ENCODE measurements at regions not wholly inside any gene's neighbourhood (a gene's known extent, or its start where the extent isn't known, plus 50 kb on each side); places are given as distances from the start of the nearest gene placed in this dataset.

- peaks cover 2% of the 10 kb centered on the region for H3K36me3 Mint-ChIP-seq (ENCODE audit: insufficient read depth)
- H3K4me3 Mint-ChIP-seq: no peak overlapping the region
- H3K9me3 Mint-ChIP-seq: no peaks in the 10 kb centered on the region
- no peak overlapping the region for H3K27ac Mint-ChIP-seq (ENCODE audit: low read depth)
- peaks cover 57% of the 10 kb centered on the region for H3K27me3 Mint-ChIP-seq
- no peak for ATAC-seq (replicated peaks; ENCODE audit: extremely low read depth, poor library complexity, severe bottlenecking)
- peaks cover 18% of the 10 kb centered on the region for H3K4me1 Mint-ChIP-seq
- no peak for DNase-seq (ENCODE audit: low spot score in 2 of 2)
These were observed 627.6 kb downstream of the NPHP4 start for GRCh38 chr1:5364591-5364990.

GRCh38 chr1:5354681-5355080 lies 637.5 kb downstream of the NPHP4 start:
- Mint-ChIP-seq H3K27ac (ENCODE audit: low read depth) (no peak overlapping the region), H3K36me3 (ENCODE audit: insufficient read depth) (no peaks in the 10 kb centered on the region), H3K4me3 (no peak overlapping the region), H3K9me3 (peaks cover 10% of the 10 kb centered on the region), H3K27me3 (peaks cover 20% of the 10 kb centered on the region), H3K4me1 (peaks cover 6% of the 10 kb centered on the region)
- no peak for ATAC-seq (replicated peaks; ENCODE audit: extremely low read depth, poor library complexity, severe bottlenecking)
- no peak for DNase-seq (ENCODE audit: low spot score in 2 of 2)

GRCh38 chr1:5351366-5351765 lies 640.9 kb downstream of the NPHP4 start:
- no peak overlapping the region for H3K27ac Mint-ChIP-seq (ENCODE audit: low read depth)
- peaks cover 6% of the 10 kb centered on the region for H3K27me3 Mint-ChIP-seq
- peaks cover 20% of the 10 kb centered on the region for H3K4me1 Mint-ChIP-seq
- H3K4me3 Mint-ChIP-seq: no peak overlapping the region
- DNase-seq (ENCODE audit: low spot score in 2 of 2) (no peak), ATAC-seq (replicated peaks; ENCODE audit: extremely low read depth, poor library complexity, severe bottlenecking) (no peak)
- peaks cover 10% of the 10 kb centered on the region for H3K9me3 Mint-ChIP-seq
- H3K36me3 Mint-ChIP-seq (ENCODE audit: insufficient read depth): no peaks in the 10 kb centered on the region

- H3K36me3 Mint-ChIP-seq (ENCODE audit: insufficient read depth): no peaks in the 10 kb centered on the region
- H3K27me3 Mint-ChIP-seq: no peaks in the 10 kb centered on the region
- H3K9me3 Mint-ChIP-seq: peaks cover 5% of the 10 kb centered on the region
- ATAC-seq (replicated peaks; ENCODE audit: extremely low read depth, poor library complexity, severe bottlenecking): no peak
- no peak overlapping the region for H3K4me3 Mint-ChIP-seq
- H3K4me1 Mint-ChIP-seq: peaks cover 20% of the 10 kb centered on the region
- no peak overlapping the region for H3K27ac Mint-ChIP-seq (ENCODE audit: low read depth)
- DNase-seq (ENCODE audit: low spot score in 2 of 2): no peak
These were observed 642.7 kb downstream of the NPHP4 start for GRCh38 chr1:5349526-5349925.

GRCh38 chr1:5348732-5349465 lies 643.3 kb downstream of the NPHP4 start:
- H3K36me3 Mint-ChIP-seq (ENCODE audit: insufficient read depth): no peaks in the 10 kb centered on the region
- peak in 1 of 2 donors; percentile 20 for DNase-seq (ENCODE audit: low spot score in 2 of 2)
- no peaks in the 10 kb centered on the region for H3K27me3 Mint-ChIP-seq
- ATAC-seq (replicated peaks; ENCODE audit: extremely low read depth, poor library complexity, severe bottlenecking): peak; percentile 52
- H3K4me1 Mint-ChIP-seq: peaks cover 20% of the 10 kb centered on the region
- peaks cover 5% of the 10 kb centered on the region for H3K9me3 Mint-ChIP-seq
- H3K27ac Mint-ChIP-seq (ENCODE audit: low read depth): no peak overlapping the region
- H3K4me3 Mint-ChIP-seq: no peak overlapping the region

- no peak for DNase-seq (ENCODE audit: low spot score in 2 of 2)
- no peaks in the 10 kb centered on the region for H3K27me3 Mint-ChIP-seq
- H3K4me1 Mint-ChIP-seq: peaks cover 20% of the 10 kb centered on the region
- H3K36me3 Mint-ChIP-seq (ENCODE audit: insufficient read depth): no peaks in the 10 kb centered on the region
- H3K27ac Mint-ChIP-seq (ENCODE audit: low read depth): no peak overlapping the region
- no peak overlapping the region for H3K4me3 Mint-ChIP-seq
- peaks cover 5% of the 10 kb centered on the region for H3K9me3 Mint-ChIP-seq
- ATAC-seq (replicated peaks; ENCODE audit: extremely low read depth, poor library complexity, severe bottlenecking): no peak
These were observed 644.5 kb downstream of the NPHP4 start for GRCh38 chr1:5347726-5348125.

GRCh38 chr1:5345556-5345955 lies 646.7 kb downstream of the NPHP4 start:
- H3K36me3 Mint-ChIP-seq (ENCODE audit: insufficient read depth): no peaks in the 10 kb centered on the region
- peaks cover 5% of the 10 kb centered on the region for H3K9me3 Mint-ChIP-seq

GRCh38 chr1:5343256-5344020 lies 648.8 kb downstream of the NPHP4 start:
- peaks cover 11% of the 10 kb centered on the region for H3K27me3 Mint-ChIP-seq
- no peak overlapping the region for H3K27ac Mint-ChIP-seq (ENCODE audit: low read depth)
- ATAC-seq (replicated peaks; ENCODE audit: extremely low read depth, poor library complexity, severe bottlenecking): no peak
- peaks cover 5% of the 10 kb centered on the region for H3K9me3 Mint-ChIP-seq
- no peak overlapping the region for H3K4me3 Mint-ChIP-seq
- no peak for DNase-seq (ENCODE audit: low spot score in 2 of 2)
- peaks cover 15% of the 10 kb centered on the region for H3K4me1 Mint-ChIP-seq
- H3K36me3 Mint-ChIP-seq (ENCODE audit: insufficient read depth): peaks cover 3% of the 10 kb centered on the region

More at GRCh38 chr1:5345556-5345955, 646.7 kb downstream of the NPHP4 start:
- DNase-seq (ENCODE audit: low spot score in 2 of 2) (no peak), ATAC-seq (replicated peaks; ENCODE audit: extremely low read depth, poor library complexity, severe bottlenecking) (no peak)
- Mint-ChIP-seq H3K4me1 (peaks cover 25% of the 10 kb centered on the region), H3K27ac (ENCODE audit: low read depth) (no peak overlapping the region), H3K4me3 (no peak overlapping the region), H3K27me3 (peaks cover 11% of the 10 kb centered on the region)

- peaks cover 11% of the 10 kb centered on the region for H3K27me3 Mint-ChIP-seq
- no peak overlapping the region for H3K4me3 Mint-ChIP-seq
- no peak overlapping the region for H3K27ac Mint-ChIP-seq (ENCODE audit: low read depth)
- ATAC-seq (replicated peaks; ENCODE audit: extremely low read depth, poor library complexity, severe bottlenecking): no peak
- H3K9me3 Mint-ChIP-seq: peaks cover 5% of the 10 kb centered on the region
- peaks cover 3% of the 10 kb centered on the region for H3K36me3 Mint-ChIP-seq (ENCODE audit: insufficient read depth)
- DNase-seq (ENCODE audit: low spot score in 2 of 2): no peak
- peaks cover 21% of the 10 kb centered on the region for H3K4me1 Mint-ChIP-seq
These were observed 649.4 kb downstream of the NPHP4 start for GRCh38 chr1:5342830-5343229.

DNA sequence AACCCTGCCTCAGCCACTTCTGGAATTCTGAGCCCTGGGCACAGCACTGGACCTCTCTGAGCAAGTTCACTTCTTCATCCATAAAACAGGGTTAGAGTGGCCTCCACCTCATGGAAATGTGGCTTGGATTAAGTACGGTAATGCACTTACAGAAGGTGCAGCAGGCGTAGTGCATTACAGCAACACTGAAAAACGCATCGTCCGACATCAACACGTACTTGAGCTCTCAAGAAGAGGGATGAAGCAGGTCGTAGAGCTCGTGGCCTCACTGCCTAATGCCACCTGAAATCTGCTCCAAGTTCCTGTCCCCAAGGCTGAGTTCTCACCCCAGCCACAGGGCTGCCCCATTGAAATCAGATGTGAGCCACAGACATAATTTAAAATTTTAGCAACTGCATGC lies 650.1 kb downstream of the NPHP4 start:
- Mint-ChIP-seq H3K27ac (ENCODE audit: low read depth) (no peak overlapping the region), H3K36me3 (ENCODE audit: insufficient read depth) (peaks cover 3% of the 10 kb centered on the region), H3K4me3 (no peak overlapping the region), H3K27me3 (peaks cover 11% of the 10 kb centered on the region), H3K4me1 (peaks cover 26% of the 10 kb centered on the region), H3K9me3 (peaks cover 4% of the 10 kb centered on the region)
- DNase-seq (ENCODE audit: low spot score in 2 of 2): no peak
- ATAC-seq (replicated peaks; ENCODE audit: extremely low read depth, poor library complexity, severe bottlenecking): no peak

- Mint-ChIP-seq H3K36me3 (ENCODE audit: insufficient read depth) (peaks cover 3% of the 10 kb centered on the region), H3K27me3 (peaks cover 11% of the 10 kb centered on the region), H3K4me3 (no peak overlapping the region), H3K4me1 (peaks cover 22% of the 10 kb centered on the region), H3K27ac (ENCODE audit: low read depth) (no peak overlapping the region), H3K9me3 (no peaks in the 10 kb centered on the region)
- DNase-seq (ENCODE audit: low spot score in 2 of 2): no peak
- no peak for ATAC-seq (replicated peaks; ENCODE audit: extremely low read depth, poor library complexity, severe bottlenecking)
These were observed 650.8 kb downstream of the NPHP4 start for GRCh38 chr1:5341471-5341870.

DNA sequence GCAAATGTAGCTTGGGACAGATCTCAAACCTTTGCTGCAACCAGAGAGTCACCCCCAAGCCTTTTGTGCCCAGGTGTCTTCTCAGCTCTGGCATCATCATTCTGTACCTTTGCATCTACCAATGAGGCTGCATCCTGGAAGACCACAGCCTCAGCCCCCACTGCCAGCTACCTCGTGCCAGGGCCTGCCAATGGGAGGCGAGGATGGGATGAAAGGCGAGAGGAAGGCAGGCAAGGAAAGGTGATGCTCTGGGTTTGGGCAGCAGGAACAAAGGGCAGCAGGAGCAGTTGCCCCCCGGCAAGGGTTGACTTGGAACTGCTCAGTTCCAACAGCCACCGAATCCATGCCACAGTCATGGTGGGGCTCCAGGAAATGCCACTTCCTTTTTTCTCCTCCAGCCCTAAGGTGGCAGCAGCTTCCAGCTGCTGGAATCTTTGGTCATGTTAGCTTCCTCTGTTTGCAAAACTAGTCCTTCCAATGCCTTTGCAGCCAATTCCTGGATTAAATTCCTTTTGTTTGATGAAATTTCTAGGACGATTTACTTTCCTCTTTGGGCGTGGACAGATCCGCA lies 651.6 kb downstream of the NPHP4 start:
- H3K4me3 Mint-ChIP-seq: no peak overlapping the region
- ATAC-seq (replicated peaks; ENCODE audit: extremely low read depth, poor library complexity, severe bottlenecking): no peak
- peaks cover 22% of the 10 kb centered on the region for H3K4me1 Mint-ChIP-seq
- no peak overlapping the region for H3K27ac Mint-ChIP-seq (ENCODE audit: low read depth)
- peaks cover 3% of the 10 kb centered on the region for H3K36me3 Mint-ChIP-seq (ENCODE audit: insufficient read depth)
- DNase-seq (ENCODE audit: low spot score in 2 of 2): no peak
- peaks cover 11% of the 10 kb centered on the region for H3K27me3 Mint-ChIP-seq
- H3K9me3 Mint-ChIP-seq: no peaks in the 10 kb centered on the region

DNA sequence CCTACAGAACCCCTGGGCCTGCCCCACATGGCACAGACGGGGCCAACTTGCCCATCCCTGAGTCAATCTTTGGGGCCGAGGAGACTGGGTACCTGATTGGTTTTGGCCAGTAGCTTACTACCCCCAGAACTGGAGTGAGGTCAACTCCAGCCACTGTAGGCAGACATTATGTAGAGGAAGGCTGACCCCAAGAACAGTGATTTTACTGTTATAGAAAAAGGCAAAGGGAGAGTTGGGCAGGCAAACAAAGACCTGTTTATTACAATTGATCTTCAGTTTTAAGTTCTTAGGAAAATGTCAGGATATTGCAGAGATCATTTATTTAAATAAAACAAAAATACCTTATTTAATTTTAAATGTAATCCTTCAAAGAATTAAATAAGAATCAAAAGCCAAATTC lies 653.8 kb downstream of the NPHP4 start:
- Mint-ChIP-seq H3K27ac (ENCODE audit: low read depth) (no peak overlapping the region), H3K4me1 (peaks cover 22% of the 10 kb centered on the region), H3K9me3 (peaks cover 6% of the 10 kb centered on the region), H3K4me3 (no peak overlapping the region), H3K27me3 (peaks cover 11% of the 10 kb centered on the region), H3K36me3 (ENCODE audit: insufficient read depth) (peaks cover 3% of the 10 kb centered on the region)
- no peak for DNase-seq (ENCODE audit: low spot score in 2 of 2)
- ATAC-seq (replicated peaks; ENCODE audit: extremely low read depth, poor library complexity, severe bottlenecking): no peak
